ENCODE measurements at regions not wholly inside any gene's neighbourhood (a gene's known extent, or its start where the extent isn't known, plus 50 kb on each side); places are given as distances from the start of the nearest gene placed in this dataset.
"Not testable (repeated sequence)": the region's sequence is repeated elsewhere in the genome, so short reads cannot be mapped to it uniquely, and the experiment has no call there.

DNA sequence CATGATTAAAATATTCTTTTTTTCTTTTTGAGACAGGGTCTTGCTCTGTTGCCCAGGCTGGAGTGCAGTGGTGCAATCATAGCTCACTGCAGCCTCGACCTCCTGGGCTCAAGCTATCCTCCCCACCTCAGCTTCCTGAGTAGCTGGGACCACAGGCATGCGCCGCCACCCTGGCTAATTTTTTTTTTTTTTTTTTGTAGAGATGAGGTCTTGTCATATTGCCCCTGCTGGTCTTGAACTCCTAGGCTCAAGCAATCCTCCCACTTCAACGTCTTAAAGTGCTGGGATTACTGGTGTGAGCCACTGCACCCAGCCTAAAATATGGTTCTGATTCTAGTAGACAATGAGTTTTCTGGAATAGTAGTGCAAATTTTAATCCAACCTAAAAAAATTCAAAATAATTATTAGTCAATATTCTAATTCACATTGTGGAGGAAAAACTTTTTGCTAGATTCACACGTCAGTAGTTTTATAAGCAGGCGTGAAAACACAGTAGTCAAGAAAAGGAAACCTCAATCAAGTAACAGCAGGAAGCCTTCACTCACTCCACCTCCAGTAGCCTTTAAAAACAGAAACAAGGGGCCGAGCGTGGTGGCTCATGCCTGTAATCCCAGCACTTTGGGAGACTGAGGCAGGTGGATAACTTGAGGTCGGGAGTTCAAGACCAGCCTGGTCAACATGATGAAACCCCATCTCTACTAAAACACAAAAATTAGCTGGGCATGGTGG is 268.7 kb downstream of the BCL2 start:
- TF ChIP-seq MTA3 (IDR thresholded peaks at IDR 0.05; ENCODE audit: borderline replicate concordance), result not testable (repeated sequence)
- TF ChIP-seq, protein P1, sequence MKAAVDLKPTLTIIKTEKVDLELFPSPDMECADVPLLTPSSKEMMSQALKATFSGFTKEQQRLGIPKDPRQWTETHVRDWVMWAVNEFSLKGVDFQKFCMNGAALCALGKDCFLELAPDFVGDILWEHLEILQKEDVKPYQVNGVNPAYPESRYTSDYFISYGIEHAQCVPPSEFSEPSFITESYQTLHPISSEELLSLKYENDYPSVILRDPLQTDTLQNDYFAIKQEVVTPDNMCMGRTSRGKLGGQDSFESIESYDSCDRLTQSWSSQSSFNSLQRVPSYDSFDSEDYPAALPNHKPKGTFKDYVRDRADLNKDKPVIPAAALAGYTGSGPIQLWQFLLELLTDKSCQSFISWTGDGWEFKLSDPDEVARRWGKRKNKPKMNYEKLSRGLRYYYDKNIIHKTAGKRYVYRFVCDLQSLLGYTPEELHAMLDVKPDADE (conservative IDR thresholded peaks at IDR 0.05; ENCODE audit: control insufficient read depth, low read depth, low read length), result not testable (repeated sequence)
- TF ChIP-seq, protein P2, sequence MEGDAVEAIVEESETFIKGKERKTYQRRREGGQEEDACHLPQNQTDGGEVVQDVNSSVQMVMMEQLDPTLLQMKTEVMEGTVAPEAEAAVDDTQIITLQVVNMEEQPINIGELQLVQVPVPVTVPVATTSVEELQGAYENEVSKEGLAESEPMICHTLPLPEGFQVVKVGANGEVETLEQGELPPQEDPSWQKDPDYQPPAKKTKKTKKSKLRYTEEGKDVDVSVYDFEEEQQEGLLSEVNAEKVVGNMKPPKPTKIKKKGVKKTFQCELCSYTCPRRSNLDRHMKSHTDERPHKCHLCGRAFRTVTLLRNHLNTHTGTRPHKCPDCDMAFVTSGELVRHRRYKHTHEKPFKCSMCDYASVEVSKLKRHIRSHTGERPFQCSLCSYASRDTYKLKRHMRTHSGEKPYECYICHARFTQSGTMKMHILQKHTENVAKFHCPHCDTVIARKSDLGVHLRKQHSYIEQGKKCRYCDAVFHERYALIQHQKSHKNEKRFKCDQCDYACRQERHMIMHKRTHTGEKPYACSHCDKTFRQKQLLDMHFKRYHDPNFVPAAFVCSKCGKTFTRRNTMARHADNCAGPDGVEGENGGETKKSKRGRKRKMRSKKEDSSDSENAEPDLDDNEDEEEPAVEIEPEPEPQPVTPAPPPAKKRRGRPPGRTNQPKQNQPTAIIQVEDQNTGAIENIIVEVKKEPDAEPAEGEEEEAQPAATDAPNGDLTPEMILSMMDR (IDR thresholded peaks at IDR 0.05 in 2 of 3, conservative IDR thresholded peaks at IDR 0.05 in 1 of 3; ENCODE audit: insufficient read depth in 2 of 3, low read depth in 1 of 3, low read length in 3 of 3), result not testable (repeated sequence)
